WTC11 (cell line): ENCODE measurements at regions not wholly inside any gene's neighbourhood (a gene's known extent, or its start where the extent isn't known, plus 50 kb on each side); places are given as distances from the start of the nearest gene placed in this dataset.

Source experiments
- ATF3 ChIP-seq: sonication (generic); formaldehyde crosslinking; conservative IDR thresholded peaks from 2 replicates; pipeline ENCODE4 v1.8.1; 2022; ENCODE audit warnings: mild to moderate bottlenecking, missing genetic modification reagents
- CREB1 ChIP-seq: sonication (generic); formaldehyde crosslinking; IDR thresholded peaks from 2 replicates; pipeline ENCODE4 v1.8.0; 2023; ENCODE audit warnings: mild to moderate bottlenecking, missing genetic modification reagents
- CTCF ChIP-seq: fragments of 200-600 bp; IDR thresholded peaks from 2 replicates; pipeline ENCODE4 v1.8.0; 2022; ENCODE audit warnings: antibody characterized with exemption
- ETV6 ChIP-seq: sonication (generic); formaldehyde crosslinking; IDR thresholded peaks from 2 replicates; pipeline ENCODE4 v1.8.1; 2022; ENCODE audit warnings: mild to moderate bottlenecking, missing genetic modification reagents
- GABPB1 ChIP-seq: sonication (generic); formaldehyde crosslinking; IDR thresholded peaks from 2 replicates; pipeline ENCODE4 v1.8.1; 2023; ENCODE audit warnings: mild to moderate bottlenecking, missing genetic modification reagents
- KAT7 ChIP-seq: sonication (generic); formaldehyde crosslinking; IDR thresholded peaks from 2 replicates; pipeline ENCODE4 v1.8.1; 2023; ENCODE audit warnings: missing genetic modification reagents, mild to moderate bottlenecking, borderline replicate concordance
- PRDM15 ChIP-seq: sonication (generic); formaldehyde crosslinking; IDR thresholded peaks from 2 replicates; pipeline ENCODE4 v1.8.0; 2022; ENCODE audit warnings: missing genetic modification reagents
- USF2 ChIP-seq: sonication (generic); formaldehyde crosslinking; IDR thresholded peaks from 2 replicates; pipeline ENCODE4 v1.8.1; 2023; ENCODE audit warnings: mild to moderate bottlenecking, missing genetic modification reagents, moderate library complexity
- ZNF512 ChIP-seq: sonication (generic); formaldehyde crosslinking; IDR thresholded peaks from 2 replicates; pipeline ENCODE4 v1.8.1; 2022; ENCODE audit warnings: missing genetic modification reagents, borderline replicate concordance
- ZNF671 ChIP-seq: fragments of 250-450 bp; sonication (Bioruptor Pico); IDR thresholded peaks from 2 replicates; pipeline ENCODE4 v1.8.0; 2021; ENCODE audit warnings: mild to moderate bottlenecking
- TF ChIP-seq, protein P1 (sequence below): sonication (generic); formaldehyde crosslinking; IDR thresholded peaks from 2 replicates; pipeline ENCODE4 v1.8.1; 2022; ENCODE audit warnings: low read depth, mild to moderate bottlenecking, moderate library complexity, missing genetic modification reagents, borderline replicate concordance

GRCh38 chr7:67711706-67712105, 715.1 kb downstream of the TYW1 start:
- no peak for TF ChIP-seq CTCF
- TF ChIP-seq USF2 (CRISPR knock-in tag), result no peak
- TF ChIP-seq ATF3 (CRISPR knock-in tag), result no peak
- TF ChIP-seq, protein P1, sequence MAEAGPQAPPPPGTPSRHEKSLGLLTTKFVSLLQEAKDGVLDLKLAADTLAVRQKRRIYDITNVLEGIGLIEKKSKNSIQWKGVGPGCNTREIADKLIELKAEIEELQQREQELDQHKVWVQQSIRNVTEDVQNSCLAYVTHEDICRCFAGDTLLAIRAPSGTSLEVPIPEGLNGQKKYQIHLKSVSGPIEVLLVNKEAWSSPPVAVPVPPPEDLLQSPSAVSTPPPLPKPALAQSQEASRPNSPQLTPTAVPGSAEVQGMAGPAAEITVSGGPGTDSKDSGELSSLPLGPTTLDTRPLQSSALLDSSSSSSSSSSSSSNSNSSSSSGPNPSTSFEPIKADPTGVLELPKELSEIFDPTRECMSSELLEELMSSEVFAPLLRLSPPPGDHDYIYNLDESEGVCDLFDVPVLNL, result no peak
- no peak for TF ChIP-seq ZNF671
- TF ChIP-seq GABPB1, result no peak
- no peak for TF ChIP-seq ZNF512 (CRISPR knock-in tag)
- no peak for TF ChIP-seq ETV6 (CRISPR knock-in tag)
- no peak for TF ChIP-seq KAT7 (CRISPR knock-in tag)
- no peak for TF ChIP-seq PRDM15 (CRISPR knock-in tag)
- no peak for TF ChIP-seq CREB1 (CRISPR knock-in tag)
